HG03039 (cell line): ENCODE measurements at regions not wholly inside any gene's neighbourhood (a gene's known extent, or its start where the extent isn't known, plus 50 kb on each side); places are given as distances from the start of the nearest gene placed in this dataset.
"Not testable (repeated sequence)": the region's sequence is repeated elsewhere in the genome, so short reads cannot be mapped to it uniquely, and the experiment has no call there.

Experiments
- ATAC-seq: cut with Tn5 transposase; IDR thresholded peaks from one replicate; pipeline ENCODE4 v1.9.1; 2021; ENCODE audit warnings: mild to moderate bottlenecking, moderate library complexity; ENCODE audit not compliant: unreplicated experiment

- no peak for ATAC-seq
Observed at GRCh38 chr17:20935740-20936139, 107.1 kb downstream of the USP22 start.

- ATAC-seq = no peak
Observed at GRCh38 chr17:20938244-20938643, 104.6 kb downstream of the USP22 start.

GRCh38 chr17:20938988-20939615 lies 103.7 kb downstream of the USP22 start:
- ATAC-seq = no peak

- no peak for ATAC-seq
Observed at GRCh38 chr17:20941872-20942271, 100.9 kb downstream of the USP22 start.

GRCh38 chr17:20944014-20944865 lies 98.6 kb downstream of the USP22 start:
- ATAC-seq = no peak

- ATAC-seq = not testable (repeated sequence)
Observed at GRCh38 chr17:20947708-20948107, 95.1 kb downstream of the USP22 start.

GRCh38 chr17:20948984-20949777 lies 93.6 kb downstream of the USP22 start:
- no peak for ATAC-seq
